OCI-LY7 (cell line): ENCODE measurements at regions not wholly inside any gene's neighbourhood (a gene's known extent, or its start where the extent isn't known, plus 50 kb on each side); places are given as distances from the start of the nearest gene placed in this dataset.

Source experiments
- BruUV-seq: library from RNA; stranded (reverse); fragments of 400-500 nt; replicated peaks from 2 replicates; lab custom pipeline; 2021; lab: Mats Ljungman, UMichigan
- CTCF ChIA-PET: fragments of 300-600 bp; sonication (Branson Sonifier 250); formaldehyde crosslinking; loops from one replicate; lab custom pipeline; 2022; ENCODE audit warnings: antibody characterized with exemption; ENCODE audit not compliant: unreplicated experiment; lab: Charles Lee
- POLR2A ChIA-PET: fragments of 300-600 bp; sonication (Branson Sonifier 250); formaldehyde crosslinking; loops from one replicate; lab custom pipeline; 2022; ENCODE audit warnings: antibody characterized with exemption; lab: Charles Lee
- DNase-seq: peaks from one replicate; pipeline ENCODE4 v3.0.0-alpha.2; 2015; ENCODE audit warnings: low spot score
- H2AFZ ChIP-seq: fragments of 200-600 bp; sonication (generic), shearing (Covaris generic); 2 replicates; pipeline ENCODE4 v1.6.1; 2014; ENCODE audit warnings: mild to moderate bottlenecking, antibody characterized with exemption, low read length, moderate library complexity
- H3K27ac ChIP-seq: fragments of 200-600 bp; sonication (generic); 2 replicates; pipeline ENCODE4 v1.5.1; 2014; ENCODE audit warnings: mixed run types, low read depth, mild to moderate bottlenecking, moderate library complexity, low read length, inconsistent platforms; ENCODE audit not compliant: poor library complexity, severe bottlenecking
- H3K36me3 ChIP-seq: fragments of 200-600 bp; sonication (generic); 2 replicates; pipeline ENCODE4 v1.6.1; 2014; ENCODE audit warnings: mild to moderate bottlenecking, antibody characterized with exemption, low read length, moderate library complexity, mixed read lengths; ENCODE audit not compliant: insufficient read depth
- H3K4me1 ChIP-seq: fragments of 200-600 bp; sonication (generic); 2 replicates; pipeline ENCODE4 v1.5.1; 2014; ENCODE audit warnings: mild to moderate bottlenecking, low read length; ENCODE audit not compliant: insufficient read depth, poor library complexity, severe bottlenecking
- H3K4me2 ChIP-seq: fragments of 200-600 bp; sonication (generic); 2 replicates; pipeline ENCODE4 v1.6.1; 2014; ENCODE audit warnings: mild to moderate bottlenecking, low read length
- H3K4me3 ChIP-seq: fragments of 200-600 bp; sonication (generic); 2 replicates; pipeline ENCODE4 v1.5.1; 2014; ENCODE audit warnings: mild to moderate bottlenecking, low read depth, low read length; ENCODE audit not compliant: poor library complexity, severe bottlenecking
- H3K79me2 ChIP-seq: fragments of 200-600 bp; sonication (generic); 2 replicates; pipeline ENCODE4 v1.6.1; 2016; ENCODE audit warnings: low read depth, mild to moderate bottlenecking, low read length, moderate library complexity, mixed read lengths; ENCODE audit not compliant: insufficient read depth
- H3K9me2 ChIP-seq: fragments of 200-600 bp; sonication (generic); 2 replicates; pipeline ENCODE4 v1.6.1; 2016; ENCODE audit warnings: mild to moderate bottlenecking, low read length, mixed read lengths; ENCODE audit not compliant: insufficient read depth
- H3K9me3 ChIP-seq: fragments of 200-600 bp; sonication (generic); 2 replicates; pipeline ENCODE4 v1.6.1; 2014; ENCODE audit warnings: mild to moderate bottlenecking, mixed run types, low read length, mixed read lengths
- H4K20me1 ChIP-seq: fragments of 200-600 bp; sonication (generic); 2 replicates; pipeline ENCODE4 v1.6.1; 2014; ENCODE audit warnings: mild to moderate bottlenecking, antibody characterized with exemption, low read length, moderate library complexity, mixed read lengths; ENCODE audit not compliant: insufficient read depth
- EZH2phosphoT487 ChIP-seq: fragments of 200-600 bp; sonication (generic); IDR thresholded peaks from 2 replicates; pipeline ENCODE4 v1.6.1; 2018; ENCODE audit warnings: low read depth, borderline replicate concordance, mild to moderate bottlenecking, mixed run types, antibody characterized with exemption, low read length, moderate library complexity, mixed read lengths
- intact Hi-C: fragments of 100-400 bp; cut with micrococcal nuclease; formaldehyde crosslinking; loops from one replicate; pipeline ENCODE4 v1.10.0; 2022; ENCODE audit not compliant: unreplicated experiment
- TF ChIP-seq, protein P1 (sequence below): fragments of 200-600 bp; sonication (generic); conservative IDR thresholded peaks from 2 replicates; pipeline ENCODE4 v1.5.1; 2014; ENCODE audit warnings: mild to moderate bottlenecking, antibody characterized with exemption, low read length, moderate library complexity, mixed read lengths

GRCh38 chr13:69306766-69307165 lies 800.9 kb upstream of the ATXN8OS start:
- ChIA-PET CTCF (no interaction called here), POLR2A (no interaction called here)
- TF ChIP-seq EZH2phosphoT487: no peak
- Histone ChIP-seq H3K36me3 (no peaks in the 10 kb centered on the region), H3K27ac (no peak overlapping the region), H3K79me2 (no peaks in the 10 kb centered on the region), H4K20me1 (no peaks in the 10 kb centered on the region), H3K9me3 (no peaks in the 10 kb centered on the region), H3K9me2 (no peaks in the 10 kb centered on the region), H2AFZ (no peak overlapping the region), H3K4me1 (no peaks in the 10 kb centered on the region), H3K4me3 (no peak overlapping the region), H3K4me2 (no peak overlapping the region)
- intact Hi-C loops: no loop called here
- no TSS peak for BruUV-seq
- DNase-seq: no peak

GRCh38 chr13:69300131-69300530 lies 807.5 kb upstream of the ATXN8OS start:
- Histone ChIP-seq H3K27ac (no peak overlapping the region), H3K4me2 (no peak overlapping the region), H2AFZ (no peak overlapping the region), H4K20me1 (no peaks in the 10 kb centered on the region), H3K79me2 (no peaks in the 10 kb centered on the region), H3K9me3 (no peaks in the 10 kb centered on the region), H3K9me2 (no peaks in the 10 kb centered on the region), H3K36me3 (no peaks in the 10 kb centered on the region), H3K4me1 (no peaks in the 10 kb centered on the region), H3K4me3 (no peak overlapping the region)
- POLR2A ChIA-PET: no interaction called here
- BruUV-seq: no TSS peak
- CTCF ChIA-PET: no interaction called here
- TF ChIP-seq, protein P1, sequence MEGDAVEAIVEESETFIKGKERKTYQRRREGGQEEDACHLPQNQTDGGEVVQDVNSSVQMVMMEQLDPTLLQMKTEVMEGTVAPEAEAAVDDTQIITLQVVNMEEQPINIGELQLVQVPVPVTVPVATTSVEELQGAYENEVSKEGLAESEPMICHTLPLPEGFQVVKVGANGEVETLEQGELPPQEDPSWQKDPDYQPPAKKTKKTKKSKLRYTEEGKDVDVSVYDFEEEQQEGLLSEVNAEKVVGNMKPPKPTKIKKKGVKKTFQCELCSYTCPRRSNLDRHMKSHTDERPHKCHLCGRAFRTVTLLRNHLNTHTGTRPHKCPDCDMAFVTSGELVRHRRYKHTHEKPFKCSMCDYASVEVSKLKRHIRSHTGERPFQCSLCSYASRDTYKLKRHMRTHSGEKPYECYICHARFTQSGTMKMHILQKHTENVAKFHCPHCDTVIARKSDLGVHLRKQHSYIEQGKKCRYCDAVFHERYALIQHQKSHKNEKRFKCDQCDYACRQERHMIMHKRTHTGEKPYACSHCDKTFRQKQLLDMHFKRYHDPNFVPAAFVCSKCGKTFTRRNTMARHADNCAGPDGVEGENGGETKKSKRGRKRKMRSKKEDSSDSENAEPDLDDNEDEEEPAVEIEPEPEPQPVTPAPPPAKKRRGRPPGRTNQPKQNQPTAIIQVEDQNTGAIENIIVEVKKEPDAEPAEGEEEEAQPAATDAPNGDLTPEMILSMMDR: no peak
- no peak for TF ChIP-seq EZH2phosphoT487
- intact Hi-C loops: no loop called here
- DNase-seq: no peak

GRCh38 chr13:69296130-69296529 lies 811.5 kb upstream of the ATXN8OS start:
- Histone ChIP-seq H4K20me1 (no peaks in the 10 kb centered on the region), H3K36me3 (no peaks in the 10 kb centered on the region), H3K79me2 (no peaks in the 10 kb centered on the region), H3K4me1 (no peaks in the 10 kb centered on the region), H3K9me3 (no peaks in the 10 kb centered on the region), H2AFZ (no peak overlapping the region), H3K4me3 (no peak overlapping the region), H3K27ac (no peak overlapping the region), H3K9me2 (no peaks in the 10 kb centered on the region), H3K4me2 (no peak overlapping the region)
- intact Hi-C loops: no loop called here
- no TSS peak for BruUV-seq
- no peak for TF ChIP-seq EZH2phosphoT487
- TF ChIP-seq, protein P1: no peak
- POLR2A ChIA-PET: no interaction called here
- DNase-seq: no peak
- CTCF ChIA-PET: no interaction called here
